ENCODE measurements at regions not wholly inside any gene's neighbourhood (a gene's known extent, or its start where the extent isn't known, plus 50 kb on each side); places are given as distances from the start of the nearest gene placed in this dataset.
A peak's percentile ranks its signal among the peaks of the same experiment; 100 is the strongest.
"Not testable (repeated sequence)": the region's sequence is repeated elsewhere in the genome, so short reads cannot be mapped to it uniquely, and the experiment has no call there.

DNA sequence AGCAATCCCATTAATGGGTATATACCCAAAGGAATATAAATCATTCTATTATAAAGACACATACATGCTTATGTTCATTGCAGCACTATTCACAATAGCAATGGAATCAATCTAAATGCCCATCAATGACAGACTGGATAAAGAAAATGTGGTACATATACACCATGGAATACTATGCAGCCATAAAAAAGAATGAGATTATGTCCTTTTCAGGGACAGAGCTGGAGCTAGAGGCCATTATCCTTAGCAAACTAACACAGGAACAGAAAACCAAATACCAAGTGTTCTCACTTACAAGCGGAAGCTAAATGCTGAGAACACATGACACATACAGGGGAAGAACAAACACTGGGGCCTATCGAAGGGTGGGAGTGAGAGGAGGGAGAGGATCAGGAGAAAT lies 276.3 kb downstream of the RRAGC start:
- H3K27ac Mint-ChIP-seq; DNase-seq; H3K36me3 Mint-ChIP-seq (ENCODE audit: low read depth); H3K4me3 Mint-ChIP-seq; H3K9me3 Mint-ChIP-seq: not testable (repeated sequence)
- Mint-ChIP-seq H3K27me3 (peaks cover 16% of the 10 kb centered on the region), H3K4me1 (ENCODE audit: low read depth) (peaks cover 10% of the 10 kb centered on the region)

DNA sequence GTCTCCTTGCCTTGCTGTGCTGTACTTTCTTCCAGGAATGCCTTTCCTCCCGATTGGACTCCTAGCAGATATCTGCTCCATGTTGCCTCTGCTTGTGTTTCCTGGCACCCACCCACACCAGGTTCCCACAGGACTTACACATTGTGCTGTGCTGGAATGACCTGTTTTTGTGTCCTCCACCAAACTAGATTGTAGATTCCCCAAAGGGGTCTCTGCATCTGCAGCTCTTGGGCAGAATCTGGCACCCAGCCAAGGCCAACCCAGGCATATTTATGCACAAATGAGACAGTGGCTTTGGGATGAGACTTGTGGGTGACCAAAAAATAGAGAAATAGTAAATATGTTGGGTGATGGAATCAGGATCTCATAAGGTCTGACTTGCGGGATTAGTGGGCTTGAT lies 278.2 kb downstream of the RRAGC start:
- Mint-ChIP-seq H3K4me1 (ENCODE audit: low read depth) (peaks cover 13% of the 10 kb centered on the region), H3K4me3 (no peak overlapping the region), H3K36me3 (ENCODE audit: low read depth) (no peaks in the 10 kb centered on the region), H3K27me3 (peaks cover 30% of the 10 kb centered on the region), H3K9me3 (no peaks in the 10 kb centered on the region), H3K27ac (no peak overlapping the region)
- no peak for DNase-seq

DNA sequence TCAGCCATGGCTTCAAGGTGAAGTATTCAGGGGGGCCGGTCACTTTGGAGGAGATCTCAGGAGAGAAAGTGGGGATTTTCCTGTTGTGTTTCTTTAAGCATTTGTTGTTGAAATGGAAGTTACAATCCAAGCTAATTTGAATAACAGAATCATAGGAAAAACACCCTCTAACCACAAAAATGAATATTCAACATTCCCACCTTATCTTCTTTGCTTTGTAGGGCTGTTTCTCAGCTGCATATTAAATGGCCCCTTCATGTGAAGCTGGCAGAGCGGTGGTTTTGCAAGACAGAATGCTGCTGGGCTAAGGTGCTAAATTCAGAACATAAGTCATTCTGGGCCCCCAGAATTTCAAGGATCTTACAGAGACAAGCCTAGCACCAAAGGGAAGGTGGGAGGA lies 279.0 kb downstream of the RRAGC start:
- Mint-ChIP-seq H3K9me3 (no peaks in the 10 kb centered on the region), H3K36me3 (ENCODE audit: low read depth) (no peaks in the 10 kb centered on the region), H3K27ac (no peak overlapping the region), H3K4me1 (ENCODE audit: low read depth) (peaks cover 13% of the 10 kb centered on the region), H3K4me3 (no peak overlapping the region), H3K27me3 (peaks cover 30% of the 10 kb centered on the region)
- DNase-seq: no peak

DNA sequence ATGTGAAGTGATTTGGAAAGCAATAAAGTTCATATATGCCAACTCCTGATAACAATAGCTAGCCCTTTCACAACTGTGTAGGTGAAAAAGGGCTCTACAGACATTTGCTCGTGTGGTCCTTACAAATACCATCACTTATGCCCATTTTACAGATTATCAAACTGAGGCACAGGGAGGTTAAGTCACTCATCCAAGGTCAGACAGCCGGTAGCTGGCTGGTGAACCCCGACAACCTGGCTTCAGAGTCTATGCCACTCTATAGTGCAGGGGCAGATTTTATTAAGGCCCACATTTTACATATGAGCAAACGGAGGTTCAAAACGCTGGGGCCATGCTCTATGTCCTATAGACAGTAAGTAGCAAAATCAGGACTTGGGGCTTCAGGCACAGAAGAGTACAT lies 280.5 kb downstream of the RRAGC start:
- peaks cover 8% of the 10 kb centered on the region for H3K4me1 Mint-ChIP-seq (ENCODE audit: low read depth)
- peaks cover 30% of the 10 kb centered on the region for H3K27me3 Mint-ChIP-seq
- no peak overlapping the region for H3K4me3 Mint-ChIP-seq
- H3K9me3 Mint-ChIP-seq: no peaks in the 10 kb centered on the region
- no peak overlapping the region for H3K27ac Mint-ChIP-seq
- H3K36me3 Mint-ChIP-seq (ENCODE audit: low read depth): no peaks in the 10 kb centered on the region
- DNase-seq: no peak

DNA sequence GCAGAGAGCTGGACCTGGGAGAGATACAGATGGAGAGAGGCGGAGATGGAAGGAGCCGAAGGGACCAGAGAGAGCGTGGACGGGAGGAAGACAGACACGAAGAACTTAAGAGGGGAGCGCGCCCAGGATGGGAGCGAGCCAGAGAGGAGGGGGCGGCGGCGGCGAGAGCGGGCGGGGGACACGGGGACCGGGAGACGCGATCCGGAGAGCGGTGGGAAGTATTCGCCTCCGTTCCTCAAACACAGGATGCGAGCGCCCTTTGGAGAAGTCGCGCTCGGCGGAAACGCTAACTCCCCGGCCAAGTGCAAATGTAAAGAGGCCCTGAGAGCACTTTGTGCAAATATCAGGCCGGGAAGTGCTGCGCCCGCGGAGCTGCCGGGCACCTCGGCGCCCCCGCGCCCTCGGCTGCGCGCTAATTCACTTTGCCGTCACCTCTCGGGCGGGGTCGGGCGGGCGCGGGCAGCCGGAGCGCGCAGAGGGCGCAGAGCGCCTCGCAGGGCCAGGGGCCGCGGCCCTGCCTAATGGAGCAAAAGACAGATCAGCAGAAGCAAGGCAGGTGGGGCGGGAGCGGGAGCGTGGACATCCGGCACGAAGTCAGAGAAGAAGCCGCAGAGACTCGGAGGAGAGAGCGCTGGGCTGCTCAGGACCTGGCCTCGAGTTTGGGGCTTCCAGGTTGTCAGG lies 281.2 kb downstream of the RRAGC start:
- Mint-ChIP-seq H3K36me3 (ENCODE audit: low read depth) (no peaks in the 10 kb centered on the region), H3K27ac (no peak overlapping the region), H3K27me3 (peaks cover 30% of the 10 kb centered on the region), H3K4me3 (peak overlapping the region; percentile 62), H3K4me1 (ENCODE audit: low read depth) (peaks cover 8% of the 10 kb centered on the region), H3K9me3 (no peaks in the 10 kb centered on the region)
- no peak for DNase-seq

DNA sequence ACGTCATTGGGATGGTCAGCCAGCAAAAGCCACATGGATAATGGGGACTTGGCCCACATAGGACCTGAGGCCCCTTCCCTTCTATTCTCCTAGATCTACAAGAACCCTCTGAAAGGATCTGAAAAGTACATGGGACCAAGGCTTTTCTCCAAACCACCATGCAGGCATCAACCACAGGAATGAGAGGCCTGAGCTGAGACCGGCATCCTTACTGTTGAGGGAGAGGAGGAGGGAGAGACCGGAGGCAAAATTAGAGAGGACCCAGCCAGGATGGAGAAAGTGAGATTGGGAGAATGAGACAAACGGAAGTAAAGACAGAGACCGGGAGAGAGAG lies 281.7 kb downstream of the RRAGC start:
- H3K9me3 Mint-ChIP-seq: no peaks in the 10 kb centered on the region
- H3K36me3 Mint-ChIP-seq (ENCODE audit: low read depth): no peaks in the 10 kb centered on the region
- DNase-seq: no peak
- no peak overlapping the region for H3K27ac Mint-ChIP-seq
- H3K4me3 Mint-ChIP-seq: peak overlapping the region; percentile 62
- peaks cover 30% of the 10 kb centered on the region for H3K27me3 Mint-ChIP-seq
- H3K4me1 Mint-ChIP-seq (ENCODE audit: low read depth): peaks cover 8% of the 10 kb centered on the region

DNA sequence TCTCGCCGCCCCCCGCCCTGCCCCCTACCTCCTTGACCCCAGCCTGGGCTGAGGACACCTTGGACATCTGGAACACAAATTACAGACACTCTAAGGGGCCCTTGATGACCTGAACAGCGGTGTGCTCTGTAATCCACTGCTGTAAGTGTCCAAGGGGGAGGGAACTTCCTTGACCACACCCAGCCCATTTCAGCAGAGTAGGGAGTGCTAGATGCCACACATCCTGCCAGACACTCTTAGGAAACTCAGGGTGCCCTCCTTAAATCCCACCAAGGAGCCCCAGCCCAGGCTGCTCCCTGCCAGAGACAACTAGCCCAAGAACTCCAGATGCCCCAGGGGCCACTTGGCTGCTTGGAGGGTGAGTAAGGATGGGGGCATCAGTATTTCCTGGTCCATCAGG lies 282.2 kb downstream of the RRAGC start:
- Mint-ChIP-seq H3K27me3 (peaks cover 30% of the 10 kb centered on the region), H3K36me3 (ENCODE audit: low read depth) (no peaks in the 10 kb centered on the region), H3K4me3 (no peak overlapping the region), H3K27ac (no peak overlapping the region), H3K4me1 (ENCODE audit: low read depth) (peaks cover 8% of the 10 kb centered on the region), H3K9me3 (no peaks in the 10 kb centered on the region)
- DNase-seq: no peak

DNA sequence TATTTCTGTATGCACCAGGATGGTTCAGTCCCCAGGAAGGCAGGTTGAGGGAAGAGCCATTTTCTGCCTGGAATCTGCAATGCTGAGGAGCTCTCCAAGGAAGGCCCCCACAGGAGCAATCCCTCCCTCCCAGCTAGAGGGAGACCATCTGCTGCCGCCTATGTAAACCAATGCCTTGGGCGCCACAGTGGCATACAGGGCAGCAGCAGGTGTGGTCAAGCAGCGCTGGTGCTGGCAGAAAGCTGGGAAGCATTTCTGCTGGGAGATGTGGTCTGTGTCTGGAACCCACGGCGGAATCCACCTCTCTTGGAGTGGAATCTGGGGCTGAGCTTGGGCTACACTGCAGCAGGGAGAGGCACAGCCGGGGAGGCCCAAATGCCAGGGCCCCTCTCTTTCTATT lies 283.3 kb downstream of the RRAGC start:
- no peak overlapping the region for H3K27ac Mint-ChIP-seq
- H3K36me3 Mint-ChIP-seq (ENCODE audit: low read depth): no peaks in the 10 kb centered on the region
- H3K4me3 Mint-ChIP-seq: no peak overlapping the region
- peaks cover 32% of the 10 kb centered on the region for H3K27me3 Mint-ChIP-seq
- peaks cover 8% of the 10 kb centered on the region for H3K4me1 Mint-ChIP-seq (ENCODE audit: low read depth)
- H3K9me3 Mint-ChIP-seq: no peaks in the 10 kb centered on the region
- DNase-seq: no peak

DNA sequence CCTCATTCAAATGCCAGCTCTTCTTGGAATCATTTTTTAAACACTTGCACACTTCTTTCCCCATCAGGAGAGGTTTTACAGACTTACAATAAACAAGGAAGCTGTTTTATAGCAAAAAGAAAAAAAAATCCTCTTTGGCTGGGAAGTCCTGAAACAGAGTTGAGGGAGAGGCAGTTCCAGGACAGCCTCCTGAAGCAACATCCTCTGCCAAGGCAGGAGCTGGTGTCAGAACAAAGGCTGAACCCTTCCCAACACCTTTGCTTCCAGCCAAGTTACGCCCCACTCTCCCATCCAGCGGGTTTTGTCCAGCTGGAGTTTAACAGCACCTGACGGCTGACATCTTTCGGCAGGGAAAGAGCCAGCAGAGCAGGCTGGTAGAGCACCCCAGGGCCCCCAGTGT lies 287.8 kb downstream of the RRAGC start:
- no peak for DNase-seq
- Mint-ChIP-seq H3K9me3 (no peaks in the 10 kb centered on the region), H3K36me3 (ENCODE audit: low read depth) (no peaks in the 10 kb centered on the region), H3K27me3 (peaks cover 12% of the 10 kb centered on the region), H3K4me1 (ENCODE audit: low read depth) (peaks cover 2% of the 10 kb centered on the region), H3K27ac (no peak overlapping the region), H3K4me3 (no peak overlapping the region)

DNA sequence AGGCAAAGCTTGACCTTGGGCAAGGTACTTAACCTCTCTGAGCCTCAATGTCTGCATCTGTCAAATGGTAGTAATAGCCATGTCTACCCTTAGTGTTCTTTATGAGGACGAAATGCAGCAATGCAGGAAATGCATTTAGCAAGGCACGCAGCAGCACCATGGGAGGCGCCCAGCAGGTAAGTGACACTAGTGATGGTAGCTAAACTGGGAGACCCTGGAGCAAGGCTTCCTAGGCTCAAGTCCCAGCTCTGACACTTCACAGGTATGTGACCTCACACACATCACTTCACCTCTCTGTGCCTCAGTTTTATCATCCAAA lies 289.0 kb downstream of the RRAGC start:
- no peak for DNase-seq
- H3K36me3 Mint-ChIP-seq (ENCODE audit: low read depth): no peaks in the 10 kb centered on the region
- H3K27me3 Mint-ChIP-seq: peaks cover 15% of the 10 kb centered on the region
- no peaks in the 10 kb centered on the region for H3K9me3 Mint-ChIP-seq
- H3K4me3 Mint-ChIP-seq: no peak overlapping the region
- H3K27ac Mint-ChIP-seq: no peak overlapping the region
- H3K4me1 Mint-ChIP-seq (ENCODE audit: low read depth): peaks cover 2% of the 10 kb centered on the region

DNA sequence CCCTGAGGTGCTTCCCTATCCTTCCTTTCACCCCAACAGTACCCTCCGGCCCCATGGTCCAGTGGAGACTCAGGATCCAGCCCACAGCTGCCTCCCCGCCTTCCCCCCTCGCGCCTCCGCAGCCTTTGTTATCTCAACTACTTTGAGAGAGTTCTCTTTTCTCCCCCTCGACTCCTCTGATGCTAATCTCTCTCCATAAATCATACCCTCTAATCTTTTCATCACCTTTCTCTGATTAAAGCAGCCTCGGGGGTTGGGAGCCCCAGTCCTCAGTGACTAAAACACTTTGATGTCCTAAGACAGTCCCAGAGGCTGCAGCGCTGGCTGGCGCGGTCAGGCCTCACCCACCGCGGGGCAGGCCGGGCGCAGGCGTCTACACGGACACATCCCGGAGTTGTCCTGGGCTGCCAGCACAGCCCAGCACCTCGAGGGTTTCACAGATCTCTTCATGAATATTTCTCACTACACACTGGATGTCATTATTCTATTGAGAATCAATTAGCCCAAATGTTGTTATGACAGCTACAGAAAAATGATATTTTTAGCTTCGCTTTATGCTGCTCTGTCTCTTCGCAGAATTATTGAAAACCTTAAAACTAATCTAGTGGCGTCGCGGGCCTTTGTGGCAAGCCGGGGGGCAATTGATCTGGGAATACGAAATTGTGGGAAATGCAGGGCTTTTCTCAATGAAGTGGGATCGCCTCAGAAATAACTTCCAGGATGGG lies 289.5 kb downstream of the RRAGC start:
- no peak overlapping the region for H3K27ac Mint-ChIP-seq
- H3K27me3 Mint-ChIP-seq: peaks cover 15% of the 10 kb centered on the region
- no peaks in the 10 kb centered on the region for H3K36me3 Mint-ChIP-seq (ENCODE audit: low read depth)
- no peak overlapping the region for H3K4me3 Mint-ChIP-seq
- peaks cover 2% of the 10 kb centered on the region for H3K4me1 Mint-ChIP-seq (ENCODE audit: low read depth)
- DNase-seq: no peak
- H3K9me3 Mint-ChIP-seq: no peaks in the 10 kb centered on the region

DNA sequence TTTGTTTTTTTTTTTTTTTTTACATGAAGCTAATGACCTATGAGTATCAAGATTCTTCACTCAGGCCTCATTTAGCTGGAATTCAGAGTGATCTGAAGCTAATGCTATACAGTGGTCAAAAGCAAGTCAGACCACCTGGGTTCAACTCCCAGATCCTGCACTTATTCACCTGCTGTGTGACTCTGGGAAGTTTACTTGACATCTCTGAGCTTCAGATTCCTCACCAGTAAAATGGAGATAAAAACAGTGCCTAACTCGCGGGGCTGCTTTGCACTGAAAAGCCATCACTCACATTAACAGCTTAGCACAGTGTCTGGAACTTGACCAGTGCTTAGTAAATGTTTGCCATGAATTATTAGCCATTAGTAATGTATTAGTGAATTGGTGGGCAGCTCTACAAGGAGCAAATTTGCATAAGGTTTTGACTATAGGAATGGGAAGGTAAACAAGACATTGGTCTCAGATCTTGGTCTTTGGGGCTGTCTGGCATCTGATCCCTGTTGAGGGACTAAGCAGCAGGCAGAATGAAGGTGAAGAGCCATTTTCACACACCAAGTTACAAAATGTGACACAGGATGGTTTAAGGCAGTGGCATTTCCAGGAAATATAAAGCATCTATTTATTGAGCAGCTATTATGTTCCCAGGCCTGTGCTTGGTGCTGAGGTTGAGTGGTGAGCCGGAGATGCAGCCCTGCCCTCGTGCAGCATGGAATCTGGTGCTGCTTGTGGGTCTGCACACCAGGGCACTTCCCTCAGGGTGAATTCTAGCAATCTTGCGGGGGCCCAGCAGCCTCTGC lies 291.3 kb downstream of the RRAGC start:
- no peak overlapping the region for H3K27ac Mint-ChIP-seq
- H3K9me3 Mint-ChIP-seq: no peaks in the 10 kb centered on the region
- H3K4me1 Mint-ChIP-seq (ENCODE audit: low read depth): peaks cover 15% of the 10 kb centered on the region
- H3K4me3 Mint-ChIP-seq: no peak overlapping the region
- no peak for DNase-seq
- H3K36me3 Mint-ChIP-seq (ENCODE audit: low read depth): no peaks in the 10 kb centered on the region
- H3K27me3 Mint-ChIP-seq: peaks cover 22% of the 10 kb centered on the region

DNA sequence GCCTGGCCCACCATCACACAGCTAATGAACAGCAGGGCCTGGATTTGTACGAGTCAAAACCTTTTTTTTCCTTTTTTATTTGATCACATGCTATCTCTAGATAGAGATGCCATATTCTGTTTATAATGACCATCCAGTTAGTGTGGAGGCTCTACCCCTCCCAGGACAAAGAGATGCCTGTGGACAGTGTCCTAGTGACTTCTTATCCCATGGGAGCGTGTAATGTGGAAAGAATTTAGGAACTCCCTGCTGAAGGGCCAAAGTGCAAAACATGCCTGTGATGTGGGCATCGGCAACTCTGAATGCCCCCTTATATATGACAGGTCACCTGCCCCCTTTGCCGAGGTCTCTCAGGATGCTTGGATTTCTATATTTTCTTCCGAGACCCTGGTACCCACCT lies 292.2 kb downstream of the RRAGC start:
- Mint-ChIP-seq H3K36me3 (ENCODE audit: low read depth) (no peaks in the 10 kb centered on the region), H3K27me3 (peaks cover 28% of the 10 kb centered on the region), H3K9me3 (no peaks in the 10 kb centered on the region), H3K27ac (no peak overlapping the region), H3K4me3 (no peak overlapping the region), H3K4me1 (ENCODE audit: low read depth) (peaks cover 22% of the 10 kb centered on the region)
- DNase-seq: no peak

DNA sequence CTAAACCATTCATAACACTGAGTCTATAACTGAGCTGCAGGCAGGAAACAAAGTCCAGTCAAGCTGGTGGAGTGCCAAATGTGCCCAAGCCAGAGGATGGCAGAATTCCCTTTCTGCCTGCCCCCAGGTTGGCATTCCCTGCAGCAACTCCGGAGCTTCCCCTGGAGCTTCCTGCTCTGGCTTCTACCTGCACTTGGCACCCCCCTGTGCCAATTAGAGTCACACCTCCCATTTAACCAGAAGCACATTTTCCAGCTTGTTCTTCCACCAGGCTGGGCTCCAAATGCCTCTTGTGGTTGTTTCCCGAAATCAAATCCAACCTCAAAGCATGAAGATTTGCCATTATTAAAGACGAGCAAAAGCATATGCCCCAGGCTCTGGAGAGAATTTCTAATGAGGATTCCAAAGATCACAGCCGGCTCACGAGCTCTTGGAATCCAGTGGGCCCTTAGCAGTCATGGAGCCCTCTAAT lies 294.5 kb downstream of the RRAGC start:
- DNase-seq: no peak
- Mint-ChIP-seq H3K27ac (no peak overlapping the region), H3K27me3 (peaks cover 26% of the 10 kb centered on the region), H3K4me1 (ENCODE audit: low read depth) (peaks cover 41% of the 10 kb centered on the region), H3K9me3 (no peaks in the 10 kb centered on the region), H3K36me3 (ENCODE audit: low read depth) (no peaks in the 10 kb centered on the region), H3K4me3 (no peak overlapping the region)

All from activated T-cell treated with anti-CD3 and anti-CD28 coated beads, Interleukin-2, amount 50 U/mL, for 24 hours (primary cell).